HCT116 (cell line): ENCODE measurements at regions not wholly inside any gene's neighbourhood (a gene's known extent, or its start where the extent isn't known, plus 50 kb on each side); places are given as distances from the start of the nearest gene placed in this dataset.

ENCODE experiments used
- ATAC-seq: fragments of 200-7000 bp; cut with Tn5 transposase; 2 replicates; pipeline ENCODE4 v1.9.1; 2020; ENCODE audit warnings: mild to moderate bottlenecking, moderate library complexity
- BruUV-seq: library from RNA; stranded (reverse); fragments of 400-500 nt; replicated peaks from 2 replicates; lab custom pipeline; 2021; lab: Mats Ljungman, UMichigan
- CTCF ChIA-PET: fragments of 300-600 bp; sonication (Branson Sonifier 250); formaldehyde crosslinking; loops from one replicate; lab custom pipeline; 2021; ENCODE audit warnings: antibody characterized with exemption; lab: Charles Lee
- POLR2A ChIA-PET: fragments of 300-600, 350-600 bp; sonication (Branson Sonifier 250); formaldehyde crosslinking; loops from one replicate; lab custom pipeline; 2021; ENCODE audit warnings: antibody characterized with exemption; lab: Charles Lee
- RAD21 ChIA-PET, 2 experiments: fragments of 300-600 bp; sonication (Branson Sonifier 250); formaldehyde crosslinking; loops; one replicate each; lab custom pipeline; 2023; ENCODE audit warnings: low total read pairs in 2 of 2; ENCODE audit not compliant: uncharacterized antibody in 2 of 2, unreplicated experiment in 2 of 2, low non-redundant PET in 1 of 2; lab: Charles Lee
- DNase-seq: peaks from one replicate; pipeline ENCODE4 v3.0.0-alpha.2; 2010; ENCODE audit warnings: low read depth, low spot score
- H2AFZ ChIP-seq: fragments of 200-600 bp; shearing (Covaris generic), sonication (generic); 2 replicates; pipeline ENCODE4 v1.6.1; 2017; ENCODE audit warnings: low read depth, mixed run types, mixed read lengths, antibody characterized with exemption, low read length; ENCODE audit not compliant: poor library complexity, severe bottlenecking
- H3K27ac ChIP-seq: 2 replicates; pipeline ENCODE4 v1.5.1; 2012; ENCODE audit warnings: low read depth, low read length
- H3K27me3 ChIP-seq: fragments of 200-600 bp; sonication (generic); 2 replicates; pipeline ENCODE4 v1.6.1; 2016; ENCODE audit warnings: mixed run types, low read length, mixed read lengths; ENCODE audit not compliant: insufficient read depth
- H3K36me3 ChIP-seq, 2 experiments: fragments of 200-500 bp in 1 of 2; fragments of 200-600 bp in 1 of 2; sonication (Bioruptor generic) in 1 of 2; sonication (generic) in 1 of 2; 2 replicates each; pipeline versions ENCODE4 v1.5.1 to v1.6.1; 2014 to 2016; ENCODE audit warnings: low read length in 2 of 2, inconsistent platforms in 1 of 2, mixed read lengths in 1 of 2, mixed run types in 1 of 2; ENCODE audit not compliant: insufficient read depth in 2 of 2, control insufficient read depth in 1 of 2
- H3K4me1 ChIP-seq, 2 experiments: fragments of 200-600 bp in 1 of 2; sonication (generic) in 1 of 2; 2 replicates each; pipeline versions ENCODE4 v1.5.1 to v1.6.1; 2012 to 2017; ENCODE audit warnings: low read length in 2 of 2, inconsistent platforms in 1 of 2, mild to moderate bottlenecking in 1 of 2, mixed read lengths in 1 of 2, mixed run types in 1 of 2, moderate library complexity in 1 of 2; ENCODE audit not compliant: insufficient read depth in 2 of 2, control insufficient read depth in 1 of 2
- H3K4me2 ChIP-seq: fragments of 200-600 bp; sonication (generic); 2 replicates; pipeline ENCODE4 v1.6.1; 2017; ENCODE audit warnings: mixed run types, low read length, mixed read lengths
- H3K4me3 ChIP-seq, 2 experiments: fragments of 200-600 bp in 1 of 2; sonication (generic) in 1 of 2; replicated peaks in 1 of 2; 2 replicates each; pipeline ENCODE4 v1.5.1; 2011 to 2016; ENCODE audit warnings: low read length in 2 of 2, control low read depth in 1 of 2, low read depth in 1 of 2, mild to moderate bottlenecking in 1 of 2, mixed read lengths in 1 of 2, mixed run types in 1 of 2
- H3K79me2 ChIP-seq: fragments of 200-600 bp; sonication (generic); 2 replicates; pipeline ENCODE4 v1.6.1; 2017; ENCODE audit warnings: mild to moderate bottlenecking, mixed run types, low read length, moderate library complexity, mixed read lengths; ENCODE audit not compliant: insufficient read depth
- H3K9ac ChIP-seq: fragments of 200-600 bp; sonication (generic); 2 replicates; pipeline ENCODE4 v1.6.1; 2016; ENCODE audit warnings: low read length, mixed read lengths
- H3K9me2 ChIP-seq: fragments of 200-600 bp; sonication (generic), shearing (Covaris generic); 2 replicates; pipeline ENCODE4 v1.6.1; 2017; ENCODE audit warnings: mixed run types, mild to moderate bottlenecking, moderate library complexity; ENCODE audit not compliant: insufficient read depth
- H3K9me3 ChIP-seq, 2 experiments: fragments of 200-500 bp in 1 of 2; fragments of 200-600 bp in 1 of 2; sonication (Bioruptor generic) in 1 of 2; sonication (generic) in 1 of 2; 2 replicates each; pipeline ENCODE4 v1.6.1; 2014 to 2017; ENCODE audit warnings: low read length in 2 of 2, mixed read lengths in 2 of 2, inconsistent platforms in 1 of 2, low read depth in 1 of 2, mild to moderate bottlenecking in 1 of 2, mixed run types in 1 of 2, moderate library complexity in 1 of 2; ENCODE audit not compliant: control insufficient read depth in 1 of 2, insufficient read depth in 1 of 2
- H4K20me1 ChIP-seq: fragments of 200-600 bp; sonication (generic), shearing (Covaris generic); 2 replicates; pipeline ENCODE4 v1.6.1; 2017; ENCODE audit warnings: mixed run types, mild to moderate bottlenecking, moderate library complexity; ENCODE audit not compliant: insufficient read depth
- JUND ChIP-seq: IDR thresholded peaks from 2 replicates; pipeline ENCODE4 v1.6.1; 2012
- POLR2AphosphoS5 ChIP-seq: IDR thresholded peaks from 2 replicates; pipeline ENCODE4 v1.6.1; 2011; ENCODE audit warnings: mild to moderate bottlenecking, low read depth, low read length, moderate library complexity
- SIN3A ChIP-seq: IDR thresholded peaks from 2 replicates; pipeline ENCODE4 v1.6.1; 2012; ENCODE audit warnings: low read depth
- intact Hi-C: fragments of 100-400 bp; cut with micrococcal nuclease; formaldehyde crosslinking; loops from 2 replicates; pipeline ENCODE4 v1.10.0; 2022
- TF ChIP-seq, protein P1 (sequence below): IDR thresholded peaks from 2 replicates; pipeline ENCODE4 v1.6.1; 2012; ENCODE audit warnings: low read depth
- TF ChIP-seq, protein P2 (sequence below): IDR thresholded peaks from 2 replicates; pipeline ENCODE4 v1.6.1; 2011; ENCODE audit warnings: mild to moderate bottlenecking, low read length, moderate library complexity; ENCODE audit not compliant: insufficient replicate concordance; ENCODE audit errors: extremely low read depth
- TF ChIP-seq, protein P3 (sequence below), 3 experiments: fragments of 200-600 bp in 1 of 3; sonication (generic) in 1 of 3; IDR thresholded peaks in 2 of 3; conservative IDR thresholded peaks in 1 of 3; 2 replicates each; pipeline ENCODE4 v1.5.1; 2012 to 2017; ENCODE audit warnings: low read depth in 2 of 3, low read length in 2 of 3, antibody characterized with exemption in 1 of 3, borderline replicate concordance in 1 of 3, control low read depth in 1 of 3, mild to moderate bottlenecking in 1 of 3, mixed read lengths in 1 of 3, mixed run types in 1 of 3, moderate library complexity in 1 of 3; ENCODE audit not compliant: insufficient read depth in 1 of 3
- TF ChIP-seq, protein P4 (sequence below): IDR thresholded peaks from 2 replicates; pipeline ENCODE4 v1.6.1; 2012

DNA sequence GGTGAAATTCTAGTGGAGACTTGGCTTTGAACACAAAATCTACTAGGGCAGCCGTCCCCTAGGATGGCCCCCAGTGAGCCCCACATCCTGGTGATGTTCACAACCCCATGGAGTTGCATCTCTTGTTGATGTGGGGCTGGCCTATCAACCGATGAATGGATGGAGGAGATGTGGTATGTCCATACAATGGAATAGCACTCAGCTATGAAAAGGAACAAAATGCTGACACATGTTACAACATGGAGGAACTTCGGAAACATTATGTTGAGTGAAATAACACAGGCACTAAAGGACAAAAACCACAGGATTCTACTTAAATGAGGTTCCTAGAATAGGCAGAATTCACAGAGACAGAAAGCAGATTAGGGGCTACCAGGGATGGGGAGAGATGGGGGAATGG lies 80.1 kb upstream of the ASAP2 start:
- ChIA-PET RAD21 (no interaction called here), POLR2A (no interaction called here), CTCF (no interaction called here)
- DNase-seq: no peak
- no peak overlapping the region for H3K4me3 ChIP-seq
- TF ChIP-seq, protein P1, sequence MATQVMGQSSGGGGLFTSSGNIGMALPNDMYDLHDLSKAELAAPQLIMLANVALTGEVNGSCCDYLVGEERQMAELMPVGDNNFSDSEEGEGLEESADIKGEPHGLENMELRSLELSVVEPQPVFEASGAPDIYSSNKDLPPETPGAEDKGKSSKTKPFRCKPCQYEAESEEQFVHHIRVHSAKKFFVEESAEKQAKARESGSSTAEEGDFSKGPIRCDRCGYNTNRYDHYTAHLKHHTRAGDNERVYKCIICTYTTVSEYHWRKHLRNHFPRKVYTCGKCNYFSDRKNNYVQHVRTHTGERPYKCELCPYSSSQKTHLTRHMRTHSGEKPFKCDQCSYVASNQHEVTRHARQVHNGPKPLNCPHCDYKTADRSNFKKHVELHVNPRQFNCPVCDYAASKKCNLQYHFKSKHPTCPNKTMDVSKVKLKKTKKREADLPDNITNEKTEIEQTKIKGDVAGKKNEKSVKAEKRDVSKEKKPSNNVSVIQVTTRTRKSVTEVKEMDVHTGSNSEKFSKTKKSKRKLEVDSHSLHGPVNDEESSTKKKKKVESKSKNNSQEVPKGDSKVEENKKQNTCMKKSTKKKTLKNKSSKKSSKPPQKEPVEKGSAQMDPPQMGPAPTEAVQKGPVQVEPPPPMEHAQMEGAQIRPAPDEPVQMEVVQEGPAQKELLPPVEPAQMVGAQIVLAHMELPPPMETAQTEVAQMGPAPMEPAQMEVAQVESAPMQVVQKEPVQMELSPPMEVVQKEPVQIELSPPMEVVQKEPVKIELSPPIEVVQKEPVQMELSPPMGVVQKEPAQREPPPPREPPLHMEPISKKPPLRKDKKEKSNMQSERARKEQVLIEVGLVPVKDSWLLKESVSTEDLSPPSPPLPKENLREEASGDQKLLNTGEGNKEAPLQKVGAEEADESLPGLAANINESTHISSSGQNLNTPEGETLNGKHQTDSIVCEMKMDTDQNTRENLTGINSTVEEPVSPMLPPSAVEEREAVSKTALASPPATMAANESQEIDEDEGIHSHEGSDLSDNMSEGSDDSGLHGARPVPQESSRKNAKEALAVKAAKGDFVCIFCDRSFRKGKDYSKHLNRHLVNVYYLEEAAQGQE: no peak
- TF ChIP-seq SIN3A (no peak), POLR2AphosphoS5 (no peak), JUND (no peak)
- TF ChIP-seq, protein P2, sequence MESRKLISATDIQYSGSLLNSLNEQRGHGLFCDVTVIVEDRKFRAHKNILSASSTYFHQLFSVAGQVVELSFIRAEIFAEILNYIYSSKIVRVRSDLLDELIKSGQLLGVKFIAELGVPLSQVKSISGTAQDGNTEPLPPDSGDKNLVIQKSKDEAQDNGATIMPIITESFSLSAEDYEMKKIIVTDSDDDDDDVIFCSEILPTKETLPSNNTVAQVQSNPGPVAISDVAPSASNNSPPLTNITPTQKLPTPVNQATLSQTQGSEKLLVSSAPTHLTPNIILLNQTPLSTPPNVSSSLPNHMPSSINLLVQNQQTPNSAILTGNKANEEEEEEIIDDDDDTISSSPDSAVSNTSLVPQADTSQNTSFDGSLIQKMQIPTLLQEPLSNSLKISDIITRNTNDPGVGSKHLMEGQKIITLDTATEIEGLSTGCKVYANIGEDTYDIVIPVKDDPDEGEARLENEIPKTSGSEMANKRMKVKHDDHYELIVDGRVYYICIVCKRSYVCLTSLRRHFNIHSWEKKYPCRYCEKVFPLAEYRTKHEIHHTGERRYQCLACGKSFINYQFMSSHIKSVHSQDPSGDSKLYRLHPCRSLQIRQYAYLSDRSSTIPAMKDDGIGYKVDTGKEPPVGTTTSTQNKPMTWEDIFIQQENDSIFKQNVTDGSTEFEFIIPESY: no peak
- TF ChIP-seq, protein P3, sequence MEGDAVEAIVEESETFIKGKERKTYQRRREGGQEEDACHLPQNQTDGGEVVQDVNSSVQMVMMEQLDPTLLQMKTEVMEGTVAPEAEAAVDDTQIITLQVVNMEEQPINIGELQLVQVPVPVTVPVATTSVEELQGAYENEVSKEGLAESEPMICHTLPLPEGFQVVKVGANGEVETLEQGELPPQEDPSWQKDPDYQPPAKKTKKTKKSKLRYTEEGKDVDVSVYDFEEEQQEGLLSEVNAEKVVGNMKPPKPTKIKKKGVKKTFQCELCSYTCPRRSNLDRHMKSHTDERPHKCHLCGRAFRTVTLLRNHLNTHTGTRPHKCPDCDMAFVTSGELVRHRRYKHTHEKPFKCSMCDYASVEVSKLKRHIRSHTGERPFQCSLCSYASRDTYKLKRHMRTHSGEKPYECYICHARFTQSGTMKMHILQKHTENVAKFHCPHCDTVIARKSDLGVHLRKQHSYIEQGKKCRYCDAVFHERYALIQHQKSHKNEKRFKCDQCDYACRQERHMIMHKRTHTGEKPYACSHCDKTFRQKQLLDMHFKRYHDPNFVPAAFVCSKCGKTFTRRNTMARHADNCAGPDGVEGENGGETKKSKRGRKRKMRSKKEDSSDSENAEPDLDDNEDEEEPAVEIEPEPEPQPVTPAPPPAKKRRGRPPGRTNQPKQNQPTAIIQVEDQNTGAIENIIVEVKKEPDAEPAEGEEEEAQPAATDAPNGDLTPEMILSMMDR (IDR thresholded peaks at IDR 0.05 in 2 of 3, conservative IDR thresholded peaks at IDR 0.05 in 1 of 3; ENCODE audit: borderline replicate concordance in 1 of 3, insufficient read depth in 1 of 3, low read depth in 2 of 3, low read length in 2 of 3): no peak
- TF ChIP-seq, protein P4, sequence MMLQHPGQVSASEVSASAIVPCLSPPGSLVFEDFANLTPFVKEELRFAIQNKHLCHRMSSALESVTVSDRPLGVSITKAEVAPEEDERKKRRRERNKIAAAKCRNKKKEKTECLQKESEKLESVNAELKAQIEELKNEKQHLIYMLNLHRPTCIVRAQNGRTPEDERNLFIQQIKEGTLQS: no peak
- no peaks in the 10 kb centered on the region for H4K20me1 ChIP-seq
- H3K79me2 ChIP-seq: no peaks in the 10 kb centered on the region
- ATAC-seq: no peak
- H3K9me3 ChIP-seq: no peaks in the 10 kb centered on the region
- intact Hi-C loops: no loop called here
- H3K9me2 ChIP-seq: no peaks in the 10 kb centered on the region
- no peak overlapping the region for H3K9ac ChIP-seq
- no peaks in the 10 kb centered on the region for H3K4me1 ChIP-seq
- no TSS peak for BruUV-seq
- H3K4me2 ChIP-seq: no peak overlapping the region
- no peak overlapping the region for H3K27ac ChIP-seq
- no peaks in the 10 kb centered on the region for H3K36me3 ChIP-seq
- no peak overlapping the region for H2AFZ ChIP-seq
- no peaks in the 10 kb centered on the region for H3K27me3 ChIP-seq
